H1 (cell line): ENCODE measurements at regions not wholly inside any gene's neighbourhood (a gene's known extent, or its start where the extent isn't known, plus 50 kb on each side); places are given as distances from the start of the nearest gene placed in this dataset.

Experiments used
- CTCF ChIA-PET: fragments of 300-600 bp; sonication (Branson Sonifier 250); formaldehyde crosslinking; loops from one replicate; lab custom pipeline; 2021; ENCODE audit not compliant: partially characterized antibody; lab: Charles Lee
- POLR2A ChIA-PET: fragments of 300-600 bp; sonication (Branson Sonifier 250); formaldehyde crosslinking; loops from one replicate; lab custom pipeline; 2021; ENCODE audit warnings: inconsistent platforms; ENCODE audit not compliant: partially characterized antibody; lab: Charles Lee
- DNase-seq, 2 experiments: peaks; one replicate each; pipeline versions ENCODE4 v3.0.0 to v3.0.0-alpha.2; 2010 to 2022; ENCODE audit warnings: low spot score in 2 of 2, low read depth in 1 of 2, mixed read lengths in 1 of 2
- FAIRE-seq: peaks from 2 replicates; lab custom pipeline; 2011; peaks lifted over from hg19 to GRCh38; lab: Jason Lieb, UNC
- H2AFZ ChIP-seq: 2 replicates; pipeline ENCODE4 v1.8.1; 2012; ENCODE audit warnings: low read length, inconsistent platforms
- H2AK5ac ChIP-seq: 2 replicates; pipeline ENCODE4 v1.6.1; 2013; ENCODE audit warnings: low read depth, low read length
- H2BK120ac ChIP-seq: replicated peaks from 2 replicates; pipeline ENCODE3; 2013; ENCODE audit warnings: low read depth, low read length, inconsistent platforms
- H2BK12ac ChIP-seq: 2 replicates; pipeline ENCODE4 v1.6.1; 2013; ENCODE audit warnings: low read depth, low read length
- H2BK15ac ChIP-seq: 2 replicates; pipeline ENCODE4 v1.6.1; 2013; ENCODE audit warnings: low read length
- H2BK20ac ChIP-seq: 2 replicates; pipeline ENCODE4 v1.6.1; 2013; ENCODE audit warnings: low read length
- H2BK5ac ChIP-seq: 2 replicates; pipeline ENCODE4 v1.6.1; 2013; ENCODE audit warnings: low read depth, low read length
- H3K14ac ChIP-seq: 2 replicates; pipeline ENCODE4 v1.6.1; 2013; ENCODE audit warnings: inconsistent platforms; ENCODE audit not compliant: insufficient read length
- H3K18ac ChIP-seq: 2 replicates; pipeline ENCODE4 v1.6.1; 2013; ENCODE audit warnings: low read length; ENCODE audit errors: extremely low read depth
- H3K23ac ChIP-seq: 2 replicates; pipeline ENCODE4 v1.6.1; 2013; ENCODE audit warnings: inconsistent platforms; ENCODE audit not compliant: insufficient read length
- H3K23me2 ChIP-seq: 2 replicates; pipeline ENCODE4 v1.6.1; 2013; ENCODE audit warnings: low read depth, low read length
- H3K27ac ChIP-seq: 2 replicates; pipeline ENCODE4 v1.6.1; 2011; ENCODE audit warnings: low read depth, low read length, inconsistent platforms
- H3K27me3 ChIP-seq, 4 experiments: replicated peaks in 1 of 4; 1 replicate in 1 of 4; 2 replicates in 3 of 4; pipeline versions ENCODE4 v1.6.1 to v1.8.1; 2011 to 2013; ENCODE audit warnings: low read length in 3 of 4, mild to moderate bottlenecking in 3 of 4, inconsistent platforms in 2 of 4, mixed read lengths in 2 of 4, moderate library complexity in 1 of 4; ENCODE audit not compliant: control insufficient read depth in 3 of 4, insufficient read depth in 3 of 4; ENCODE audit errors: extremely low read depth in 1 of 4
- H3K36me3 ChIP-seq, 4 experiments: 2 replicates each; pipeline versions ENCODE4 v1.6.1 to v1.8.1; 2011 to 2013; ENCODE audit warnings: mild to moderate bottlenecking in 4 of 4, low read length in 3 of 4, moderate library complexity in 2 of 4, control low read depth in 1 of 4, inconsistent platforms in 1 of 4; ENCODE audit not compliant: insufficient read depth in 4 of 4, control insufficient read depth in 2 of 4
- H3K4ac ChIP-seq: replicated peaks from 2 replicates; pipeline ENCODE3; 2013; ENCODE audit warnings: low read length, low read depth, mixed read lengths, inconsistent platforms; ENCODE audit not compliant: insufficient read length
- H3K4me1 ChIP-seq, 4 experiments: replicated peaks in 1 of 4; 1 replicate in 1 of 4; 2 replicates in 3 of 4; pipeline versions ENCODE4 v1.6.1 to v1.8.1; 2011 to 2013; ENCODE audit warnings: low read length in 3 of 4, inconsistent platforms in 2 of 4, mixed read lengths in 1 of 4; ENCODE audit not compliant: insufficient read depth in 4 of 4, control insufficient read depth in 3 of 4
- H3K4me2 ChIP-seq, 2 experiments: 2 replicates each; pipeline versions ENCODE4 v1.6.1 to v1.8.1; 2011 to 2013; ENCODE audit warnings: low read depth in 2 of 2, low read length in 2 of 2, control low read depth in 1 of 2, inconsistent platforms in 1 of 2, mild to moderate bottlenecking in 1 of 2; ENCODE audit not compliant: insufficient read depth in 1 of 2
- H3K4me3 ChIP-seq, 4 experiments: fragments of 200-600, 300-600 bp in 1 of 4; sonication (generic), shearing (Covaris generic), sonication (Bioruptor Twin) in 1 of 4; 2 replicates each; pipeline versions ENCODE4 v1.5.1 to v1.8.1; 2011 to 2016; ENCODE audit warnings: low read length in 4 of 4, low read depth in 3 of 4, control low read depth in 2 of 4, inconsistent platforms in 2 of 4, mild to moderate bottlenecking in 2 of 4, mixed read lengths in 1 of 4, moderate library complexity in 1 of 4; ENCODE audit not compliant: insufficient read depth in 2 of 4; ENCODE audit errors: extremely low read depth in 1 of 4
- H3K56ac ChIP-seq: replicated peaks from 2 replicates; pipeline ENCODE3; 2013; ENCODE audit warnings: low read depth, mild to moderate bottlenecking, mixed read lengths, low read length, inconsistent platforms; ENCODE audit not compliant: insufficient read length
- H3K79me1 ChIP-seq: 2 replicates; pipeline ENCODE4 v1.6.1; 2013; ENCODE audit warnings: low read depth, low read length, control low read depth
- H3K79me2 ChIP-seq, 2 experiments: 2 replicates each; pipeline versions ENCODE4 v1.6.1 to v1.8.1; 2012 to 2013; ENCODE audit warnings: low read length in 2 of 2, mild to moderate bottlenecking in 2 of 2, inconsistent platforms in 1 of 2; ENCODE audit not compliant: insufficient read depth in 2 of 2, control insufficient read depth in 1 of 2
- H3K9ac ChIP-seq, 4 experiments: replicated peaks in 1 of 4; 1 replicate in 1 of 4; 2 replicates in 3 of 4; pipeline versions ENCODE4 v1.6.1 to v1.8.1; 2011 to 2013; ENCODE audit warnings: low read depth in 3 of 4, low read length in 3 of 4, control low read depth in 2 of 4, mild to moderate bottlenecking in 2 of 4, moderate library complexity in 2 of 4, inconsistent platforms in 1 of 4; ENCODE audit errors: extremely low read depth in 1 of 4
- H3K9me3 ChIP-seq, 2 experiments: 2 replicates each; pipeline versions ENCODE4 v1.6.1 to v1.8.1; 2012 to 2013; ENCODE audit warnings: mild to moderate bottlenecking in 2 of 2, moderate library complexity in 2 of 2, control low read depth in 1 of 2, inconsistent platforms in 1 of 2, low read depth in 1 of 2, low read length in 1 of 2, mixed read lengths in 1 of 2; ENCODE audit not compliant: insufficient read depth in 2 of 2
- H4K20me1 ChIP-seq, 2 experiments: replicated peaks in 1 of 2; 2 replicates each; pipeline versions ENCODE3 to v1.8.1; 2011 to 2013; ENCODE audit warnings: inconsistent platforms in 2 of 2, low read length in 2 of 2, mild to moderate bottlenecking in 1 of 2; ENCODE audit not compliant: insufficient read depth in 2 of 2, control insufficient read depth in 1 of 2
- H4K5ac ChIP-seq: 2 replicates; pipeline ENCODE4 v1.6.1; 2013; ENCODE audit warnings: low read length, low read depth, mixed read lengths, inconsistent platforms; ENCODE audit not compliant: insufficient read length
- H4K8ac ChIP-seq: 2 replicates; pipeline ENCODE4 v1.8.0; 2013; ENCODE audit warnings: mild to moderate bottlenecking, moderate library complexity, low read length, inconsistent platforms; ENCODE audit not compliant: insufficient read depth; ENCODE audit errors: extremely low read depth
- H4K91ac ChIP-seq: replicated peaks from 2 replicates; pipeline ENCODE3; 2013; ENCODE audit warnings: low read length, mixed read lengths, inconsistent platforms; ENCODE audit not compliant: insufficient read length
- CBX5 ChIP-seq: fragments of 300-800, 300-1000 bp; sonication (generic); IDR thresholded peaks from 2 replicates; pipeline ENCODE4 v1.7.1; 2016; ENCODE audit warnings: antibody characterized with exemption, low read length, low read depth
- CREB1 ChIP-seq: IDR thresholded peaks from 2 replicates; pipeline ENCODE4 v1.6.1; 2012; ENCODE audit warnings: inconsistent platforms
- CTBP2 ChIP-seq: IDR thresholded peaks from 2 replicates; pipeline ENCODE4 v1.7.0; 2011; ENCODE audit warnings: borderline replicate concordance, mild to moderate bottlenecking, moderate library complexity, mixed read lengths, low read length; ENCODE audit not compliant: insufficient read depth, insufficient read length
- EGR1 ChIP-seq: IDR thresholded peaks from 2 replicates; pipeline ENCODE4 v1.6.1; 2011; ENCODE audit warnings: low read depth, low read length, borderline replicate concordance
- EZH2 ChIP-seq: fragments of 200-600 bp; sonication (generic); IDR thresholded peaks from 2 replicates; pipeline ENCODE4 v1.7.1; 2012; ENCODE audit warnings: low read depth, mild to moderate bottlenecking, moderate library complexity, low read length, inconsistent platforms; ENCODE audit not compliant: severe bottlenecking
- HDAC2 ChIP-seq, 2 experiments: fragments of 300-600 bp in 1 of 2; sonication (generic) in 1 of 2; IDR thresholded peaks; 2 replicates each; pipeline ENCODE4 v1.6.1; 2011 to 2012; ENCODE audit warnings: low read depth in 2 of 2, low read length in 2 of 2, mild to moderate bottlenecking in 2 of 2, moderate library complexity in 2 of 2, borderline replicate concordance in 1 of 2, inconsistent platforms in 1 of 2
- KDM4A ChIP-seq: IDR thresholded peaks from one replicate; pipeline ENCODE4 v1.7.1; 2012; ENCODE audit warnings: low read depth, mild to moderate bottlenecking, moderate library complexity, low read length, inconsistent platforms; ENCODE audit not compliant: severe bottlenecking
- POLR2A ChIP-seq, 2 experiments: IDR thresholded peaks; 1 replicate in 1 of 2; 2 replicates in 1 of 2; pipeline ENCODE4 v1.6.1; 2011; ENCODE audit warnings: low read depth in 2 of 2, low read length in 2 of 2, mild to moderate bottlenecking in 2 of 2; ENCODE audit errors: control extremely low read depth in 1 of 2
- RFX5 ChIP-seq: IDR thresholded peaks from 2 replicates; pipeline ENCODE4 v1.6.1; 2011; ENCODE audit warnings: low read depth, low read length, improper control_type of control experiment, borderline replicate concordance
- SIN3A ChIP-seq, 2 experiments: IDR thresholded peaks in 1 of 2; conservative IDR thresholded peaks in 1 of 2; 2 replicates each; pipeline ENCODE4 v1.6.1; 2011 to 2012; ENCODE audit warnings: low read length in 2 of 2, improper control_type of control experiment in 1 of 2, low read depth in 1 of 2, mild to moderate bottlenecking in 1 of 2
- SP4 ChIP-seq: IDR thresholded peaks from 2 replicates; pipeline ENCODE4 v1.6.1; 2012; ENCODE audit warnings: low read length, inconsistent platforms
- YY1 ChIP-seq: IDR thresholded peaks from 2 replicates; pipeline ENCODE4 v1.6.1; 2011; ENCODE audit warnings: low read depth, mild to moderate bottlenecking, low read length
- WGBS, 2 experiments: shearing (Covaris generic) in 1 of 2; methylation state at CpG; one replicate each; pipeline versions ENCODE4 v1.1.6 to v1.1.7; 2013 to 2015; ENCODE audit warnings: low lambda C conversion rate in 2 of 2, mixed read lengths in 2 of 2, inconsistent platforms in 1 of 2, low coverage in 1 of 2, missing lambda C conversion rate in 1 of 2; ENCODE audit not compliant: insufficient replicate concordance in 2 of 2, insufficient coverage in 1 of 2, insufficient read length in 1 of 2; ENCODE audit errors: extremely low coverage in 1 of 2, missing lambda C conversion rate in 1 of 2; 5-methylcytosine and 5-hydroxymethylcytosine counted together

- H3K36me3 ChIP-seq = no peaks in the 10 kb centered on the region
- no peak overlapping the region for H3K4ac ChIP-seq
- ChIA-PET CTCF (interaction anchor here (1.3 to 1.4 kb wide), 2 partner anchors 12 to 185 kb away, joined by 3 to 5 read pairs; no protein-coding TSS in a partner anchor), POLR2A (interaction anchor here (0.6 kb wide), 1 partner anchor 10 kb away, joined by 3 read pairs; no protein-coding TSS in a partner anchor)
- no peak overlapping the region for H3K14ac ChIP-seq
- no peak overlapping the region for H4K5ac ChIP-seq
- FAIRE-seq (no peak), DNase-seq (no peak)
- no peaks in the 10 kb centered on the region for H3K79me2 ChIP-seq
- no peak for TF ChIP-seq EZH2
- no peak for TF ChIP-seq YY1
- no peak for TF ChIP-seq CREB1
- no peak for TF ChIP-seq SP4
- no peak for TF ChIP-seq KDM4A
- TF ChIP-seq POLR2A (IDR thresholded peaks at IDR 0.05; ENCODE audit: control extremely low read depth in 1 of 2, low read depth in 2 of 2, low read length in 2 of 2) = no peak
- no peak for TF ChIP-seq SIN3A (conservative IDR thresholded peaks at IDR 0.05 in 1 of 2, IDR thresholded peaks at IDR 0.05 in 1 of 2; ENCODE audit: low read depth in 1 of 2, low read length in 2 of 2)
- no peak for TF ChIP-seq EGR1
- no peak for TF ChIP-seq HDAC2 (IDR thresholded peaks at IDR 0.05; ENCODE audit: borderline replicate concordance in 1 of 2, low read depth in 2 of 2, low read length in 2 of 2)
- TF ChIP-seq CTBP2 = no peak
- no peak for TF ChIP-seq RFX5
- TF ChIP-seq CBX5 = no peak
- no peaks in the 10 kb centered on the region for H3K79me1 ChIP-seq
- no peak overlapping the region for H4K91ac ChIP-seq
- H3K9ac ChIP-seq = no peak overlapping the region
- H3K18ac ChIP-seq = no peak overlapping the region
- no peaks in the 10 kb centered on the region for H3K27me3 ChIP-seq
- H3K9me3 ChIP-seq = no peaks in the 10 kb centered on the region
- H3K4me3 ChIP-seq = no peak overlapping the region
- H3K4me1 ChIP-seq = no peaks in the 10 kb centered on the region
- H2AK5ac ChIP-seq = no peak overlapping the region
- H2BK5ac ChIP-seq = no peak overlapping the region
- H3K56ac ChIP-seq = no peak overlapping the region
- H3K23me2 ChIP-seq = no peaks in the 10 kb centered on the region
- H3K23ac ChIP-seq = no peak overlapping the region
- no peak overlapping the region for H3K27ac ChIP-seq
- H2BK15ac ChIP-seq = no peak overlapping the region
- WGBS, 2 experiments = 86% methylated on average over 2 of the region's 2 CpGs; no CpG with 5 or more reads in 1 of the 2 experiments
- no peak overlapping the region for H4K8ac ChIP-seq
- no peak overlapping the region for H2BK20ac ChIP-seq
- H2AFZ ChIP-seq = no peak overlapping the region
- no peak overlapping the region for H3K4me2 ChIP-seq
- H2BK12ac ChIP-seq = no peak overlapping the region
- no peaks in the 10 kb centered on the region for H4K20me1 ChIP-seq
- H2BK120ac ChIP-seq = no peak overlapping the region
Measured at GRCh38 chr15:81080996-81081395, 53.1 kb upstream of the CFAP161 start.
